Spleen (tissue), 7 donors: ENCODE measurements at regions not wholly inside any gene's neighbourhood (a gene's known extent, or its start where the extent isn't known, plus 50 kb on each side); places are given as distances from the start of the nearest gene placed in this dataset.

ENCODE experiments used
- POLR2A ChIP-seq, 3 donors: fragments of 450-650 bp; IDR thresholded peaks; one replicate each; pipeline ENCODE4 v1.5.1; 2017; ENCODE audit warnings: antibody characterized with exemption in 3 of 3, mild to moderate bottlenecking in 1 of 3
- POLR2AphosphoS5 ChIP-seq, 3 donors: sonication (generic); formaldehyde crosslinking; IDR thresholded peaks; one replicate each; pipeline ENCODE4 v1.5.1; 2017; ENCODE audit warnings: antibody characterized with exemption in 3 of 3
- TF ChIP-seq, protein P1 (sequence below), 11 experiments: fragments of 200-600 bp in 7 of 11; fragments of 450-650 bp in 4 of 11; sonication (generic) in 4 of 11; IDR thresholded peaks in 8 of 11; conservative IDR thresholded peaks in 3 of 11; 1 replicate in 7 of 11; 2 replicates in 4 of 11; pipeline versions ENCODE4 v1.4.0 to v1.8.0; 2016 to 2021; ENCODE audit warnings: antibody characterized with exemption in 11 of 11, inconsistent platforms in 4 of 11, mild to moderate bottlenecking in 1 of 11
- donor health status: DM: no; HTN: no; CAD: no; lungs with moderate emphysema.
- donor health status: DM: no; HTN: no; CAD: no.
- donor health status: DM: no; HTN: no; CAD: no.

DNA sequence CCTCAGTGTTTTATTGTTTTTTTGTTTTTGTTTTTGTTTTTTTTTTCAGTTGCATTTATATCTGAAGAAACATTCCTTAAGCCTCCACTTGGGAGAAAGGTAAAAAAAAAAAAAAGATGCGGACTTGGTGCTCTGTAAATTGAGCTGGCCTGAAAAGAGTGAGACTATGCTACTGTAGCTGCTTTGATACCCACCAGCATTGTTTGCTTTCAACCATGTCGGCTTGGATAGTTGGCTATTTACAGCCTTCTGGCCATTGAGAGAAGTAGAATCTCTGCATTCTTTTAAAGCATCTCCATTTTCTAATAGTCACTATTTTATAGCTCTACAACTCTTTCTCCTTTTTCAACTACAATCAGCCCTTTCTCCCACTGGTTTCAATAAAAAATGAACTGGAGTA is 149.6 kb downstream of the ZIC4 start:
- TF ChIP-seq, protein P1, sequence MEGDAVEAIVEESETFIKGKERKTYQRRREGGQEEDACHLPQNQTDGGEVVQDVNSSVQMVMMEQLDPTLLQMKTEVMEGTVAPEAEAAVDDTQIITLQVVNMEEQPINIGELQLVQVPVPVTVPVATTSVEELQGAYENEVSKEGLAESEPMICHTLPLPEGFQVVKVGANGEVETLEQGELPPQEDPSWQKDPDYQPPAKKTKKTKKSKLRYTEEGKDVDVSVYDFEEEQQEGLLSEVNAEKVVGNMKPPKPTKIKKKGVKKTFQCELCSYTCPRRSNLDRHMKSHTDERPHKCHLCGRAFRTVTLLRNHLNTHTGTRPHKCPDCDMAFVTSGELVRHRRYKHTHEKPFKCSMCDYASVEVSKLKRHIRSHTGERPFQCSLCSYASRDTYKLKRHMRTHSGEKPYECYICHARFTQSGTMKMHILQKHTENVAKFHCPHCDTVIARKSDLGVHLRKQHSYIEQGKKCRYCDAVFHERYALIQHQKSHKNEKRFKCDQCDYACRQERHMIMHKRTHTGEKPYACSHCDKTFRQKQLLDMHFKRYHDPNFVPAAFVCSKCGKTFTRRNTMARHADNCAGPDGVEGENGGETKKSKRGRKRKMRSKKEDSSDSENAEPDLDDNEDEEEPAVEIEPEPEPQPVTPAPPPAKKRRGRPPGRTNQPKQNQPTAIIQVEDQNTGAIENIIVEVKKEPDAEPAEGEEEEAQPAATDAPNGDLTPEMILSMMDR (IDR thresholded peaks at IDR 0.05 in 8 of 11, conservative IDR thresholded peaks at IDR 0.05 in 3 of 11), result no peak
- TF ChIP-seq POLR2A (IDR thresholded peaks at IDR 0.05), result no peak
- no peak for TF ChIP-seq POLR2AphosphoS5 (IDR thresholded peaks at IDR 0.05)
